ENCODE measurements at regions not wholly inside any gene's neighbourhood (a gene's known extent, or its start where the extent isn't known, plus 50 kb on each side); places are given as distances from the start of the nearest gene placed in this dataset.

GRCh38 chr17:52938623-52939230 is 780.2 kb upstream of the CA10 start:
- H3K36me3 ChIP-seq: no peaks in the 10 kb centered on the region
- WGBS, 2 donors: 61 to 80% methylated on average over 3 of the region's 3 CpGs
- TF ChIP-seq CTCF (IDR thresholded peaks at IDR 0.05): no peak
- no peak for TF ChIP-seq POLR2A (IDR thresholded peaks at IDR 0.05)
- DNase-seq: no peak
- no peak overlapping the region for H3K4me3 ChIP-seq
- no peaks in the 10 kb centered on the region for H3K27me3 ChIP-seq
- intact Hi-C loops (cut with DNase I): no loop called here
- no peaks in the 10 kb centered on the region for H3K4me1 ChIP-seq
- H3K27ac ChIP-seq: no peak overlapping the region
- H3K9me3 ChIP-seq: peaks cover 0 to 31% (median 5%) of the 10 kb centered on the region in 3 donors

DNA sequence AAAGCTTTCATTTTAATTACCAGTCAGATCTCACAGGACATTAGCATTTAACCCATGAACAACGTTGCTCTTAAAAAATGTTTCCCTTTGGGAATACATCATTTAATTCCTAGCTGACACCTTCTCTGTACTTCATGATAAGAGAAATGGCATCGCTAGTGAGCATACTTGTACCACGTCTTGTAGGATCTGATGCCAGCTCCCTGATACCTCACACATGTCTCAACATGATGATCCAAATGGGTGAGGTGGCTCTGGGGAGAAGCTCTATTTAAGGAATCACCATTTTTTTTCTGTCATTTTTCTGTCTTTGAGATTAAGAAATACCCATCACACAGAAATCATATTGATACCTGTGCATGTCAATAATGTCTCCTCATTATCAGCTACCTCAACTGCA is 772.1 kb upstream of the CA10 start:
- no peaks in the 10 kb centered on the region for H3K27me3 ChIP-seq
- H3K4me1 ChIP-seq: no peaks in the 10 kb centered on the region
- DNase-seq: no peak
- H3K9me3 ChIP-seq: no peaks in the 10 kb centered on the region
- H3K4me3 ChIP-seq: no peak overlapping the region
- 66 to 73% methylated on average over 3 of the region's 3 CpGs for WGBS, 2 donors
- intact Hi-C loops (cut with DNase I): no loop called here
- no peak for TF ChIP-seq CTCF (IDR thresholded peaks at IDR 0.05)
- no peak for TF ChIP-seq POLR2A (IDR thresholded peaks at IDR 0.05)
- H3K36me3 ChIP-seq: no peaks in the 10 kb centered on the region
- no peak overlapping the region for H3K27ac ChIP-seq

GRCh38 chr17:52930145-52930544 is 771.6 kb upstream of the CA10 start:
- intact Hi-C loops (cut with DNase I): no loop called here
- no peak for TF ChIP-seq POLR2A (IDR thresholded peaks at IDR 0.05)
- TF ChIP-seq CTCF (IDR thresholded peaks at IDR 0.05): no peak
- H3K4me1 ChIP-seq: no peaks in the 10 kb centered on the region
- 73 to 76% methylated on average over 1 of the region's 1 CpG for WGBS, 2 donors
- no peak for DNase-seq
- H3K36me3 ChIP-seq: no peaks in the 10 kb centered on the region
- H3K27me3 ChIP-seq: no peaks in the 10 kb centered on the region
- no peaks in the 10 kb centered on the region for H3K9me3 ChIP-seq
- no peak overlapping the region for H3K4me3 ChIP-seq
- H3K27ac ChIP-seq: no peak overlapping the region

- Histone ChIP-seq H3K27ac (no peak overlapping the region), H3K27me3 (no peaks in the 10 kb centered on the region), H3K36me3 (no peaks in the 10 kb centered on the region), H3K4me1 (no peaks in the 10 kb centered on the region), H3K4me3 (no peak overlapping the region), H3K9me3 (no peaks in the 10 kb centered on the region)
- no peak for DNase-seq
- WGBS, 2 donors: 31 to 46% methylated on average over 1 of the region's 1 CpG
- TF ChIP-seq POLR2A (IDR thresholded peaks at IDR 0.05) (no peak), CTCF (IDR thresholded peaks at IDR 0.05) (no peak)
- intact Hi-C loops (cut with DNase I): no loop called here
Observed at GRCh38 chr17:52923658-52924057, 765.1 kb upstream of the CA10 start.

GRCh38 chr17:52899235-52899634 is 740.7 kb upstream of the CA10 start:
- WGBS, 2 donors: 13 to 19% methylated on average over 1 of the region's 1 CpG
- H3K4me3 ChIP-seq: no peak overlapping the region

More at GRCh38 chr17:52899235-52899634, 740.7 kb upstream of the CA10 start:
- TF ChIP-seq POLR2A (IDR thresholded peaks at IDR 0.05): no peak
- no peak for TF ChIP-seq CTCF (IDR thresholded peaks at IDR 0.05)
- intact Hi-C loops (cut with DNase I): no loop called here
- Histone ChIP-seq H3K27ac (no peak overlapping the region), H3K9me3 (no peaks in the 10 kb centered on the region), H3K4me1 (no peaks in the 10 kb centered on the region), H3K27me3 (no peaks in the 10 kb centered on the region), H3K36me3 (no peaks in the 10 kb centered on the region)
- no peak for DNase-seq

All from esophagus squamous epithelium (tissue), 5 donors.